ENCODE measurements at regions not wholly inside any gene's neighbourhood (a gene's known extent, or its start where the extent isn't known, plus 50 kb on each side); places are given as distances from the start of the nearest gene placed in this dataset.

DNA sequence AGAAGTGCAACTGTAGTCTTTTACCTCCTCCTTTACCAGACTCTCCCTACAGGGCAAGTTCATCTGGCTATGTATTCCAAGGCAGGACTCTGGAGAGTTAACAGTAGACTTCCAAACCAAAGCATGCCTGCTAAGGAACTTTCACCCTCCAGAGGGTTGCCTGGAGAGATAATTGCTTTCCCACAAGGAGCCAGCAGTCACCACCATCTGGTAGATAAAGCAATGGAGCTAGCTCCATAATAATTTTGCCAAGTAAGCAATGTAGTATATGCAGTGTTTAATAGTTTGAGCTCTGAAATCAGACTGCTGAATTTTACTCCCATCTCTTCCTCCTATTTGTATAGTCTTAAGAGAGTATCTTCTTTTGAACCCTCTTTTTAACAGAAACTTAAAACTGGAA lies 566.8 kb upstream of the PTGER4 start:
- TF ChIP-seq POLR2A (IDR thresholded peaks at IDR 0.05), result no peak
- TF ChIP-seq, protein P1, sequence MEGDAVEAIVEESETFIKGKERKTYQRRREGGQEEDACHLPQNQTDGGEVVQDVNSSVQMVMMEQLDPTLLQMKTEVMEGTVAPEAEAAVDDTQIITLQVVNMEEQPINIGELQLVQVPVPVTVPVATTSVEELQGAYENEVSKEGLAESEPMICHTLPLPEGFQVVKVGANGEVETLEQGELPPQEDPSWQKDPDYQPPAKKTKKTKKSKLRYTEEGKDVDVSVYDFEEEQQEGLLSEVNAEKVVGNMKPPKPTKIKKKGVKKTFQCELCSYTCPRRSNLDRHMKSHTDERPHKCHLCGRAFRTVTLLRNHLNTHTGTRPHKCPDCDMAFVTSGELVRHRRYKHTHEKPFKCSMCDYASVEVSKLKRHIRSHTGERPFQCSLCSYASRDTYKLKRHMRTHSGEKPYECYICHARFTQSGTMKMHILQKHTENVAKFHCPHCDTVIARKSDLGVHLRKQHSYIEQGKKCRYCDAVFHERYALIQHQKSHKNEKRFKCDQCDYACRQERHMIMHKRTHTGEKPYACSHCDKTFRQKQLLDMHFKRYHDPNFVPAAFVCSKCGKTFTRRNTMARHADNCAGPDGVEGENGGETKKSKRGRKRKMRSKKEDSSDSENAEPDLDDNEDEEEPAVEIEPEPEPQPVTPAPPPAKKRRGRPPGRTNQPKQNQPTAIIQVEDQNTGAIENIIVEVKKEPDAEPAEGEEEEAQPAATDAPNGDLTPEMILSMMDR (IDR thresholded peaks at IDR 0.05), result no peak

Data from heart left ventricle (tissue), 13 donors.